Muscle of leg (tissue), 3 donors: ENCODE measurements at regions not wholly inside any gene's neighbourhood (a gene's known extent, or its start where the extent isn't known, plus 50 kb on each side); places are given as distances from the start of the nearest gene placed in this dataset.

Experiments
- DNase-seq: peaks from one replicate; pipeline ENCODE4 v3.0.0; 2013
- H3K27ac ChIP-seq: one replicate; pipeline ENCODE4 v1.5.1; 2013; ENCODE audit warnings: mild to moderate bottlenecking, low read length, control low read depth
- H3K27me3 ChIP-seq: one replicate; pipeline ENCODE4 v1.6.1; 2013; ENCODE audit warnings: low read length; ENCODE audit not compliant: control insufficient read depth, insufficient read depth
- H3K36me3 ChIP-seq: one replicate; pipeline ENCODE4 v1.6.1; 2013; ENCODE audit warnings: low read length; ENCODE audit not compliant: control insufficient read depth, insufficient read depth
- H3K4me1 ChIP-seq: one replicate; pipeline ENCODE4 v1.6.1; 2013; ENCODE audit warnings: low read length; ENCODE audit not compliant: control insufficient read depth, insufficient read depth
- H3K4me3 ChIP-seq: one replicate; pipeline ENCODE4 v1.5.1; 2013; ENCODE audit warnings: low read length, control low read depth
- H3K9me3 ChIP-seq: replicated peaks from 2 replicates; pipeline ENCODE4 v1.6.1; 2013; ENCODE audit warnings: low read depth, low read length; ENCODE audit not compliant: control insufficient read depth
- WGBS: methylation state at CpG from one replicate; pipeline ENCODE4 v1.1.5; 2013; ENCODE audit warnings: missing lambda C conversion rate; ENCODE audit not compliant: insufficient coverage; 5-methylcytosine and 5-hydroxymethylcytosine counted together

DNA sequence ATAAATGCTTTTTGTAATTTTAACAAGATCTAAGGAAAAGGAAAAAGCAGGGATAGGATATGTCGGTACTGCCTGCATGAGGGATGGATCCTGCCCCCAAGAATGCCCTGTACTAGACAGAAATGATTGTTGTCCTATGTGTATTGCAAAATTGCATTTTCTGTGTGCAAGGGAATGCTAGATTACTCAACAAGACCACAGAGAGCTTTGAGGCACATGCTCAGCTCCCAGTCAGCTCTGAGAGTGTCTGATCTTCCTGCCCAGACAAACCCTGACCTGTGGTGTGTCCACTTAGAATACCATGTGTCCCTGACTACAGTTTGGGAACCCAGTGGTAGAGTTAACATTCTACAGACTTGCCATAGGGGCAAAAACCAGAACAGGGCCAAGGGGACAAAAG, 129.2 kb upstream of the PAK3 start:
- Histone ChIP-seq H3K4me1 (peaks cover 15% of the 10 kb centered on the region), H3K4me3 (no peak overlapping the region), H3K9me3 (no peaks in the 10 kb centered on the region), H3K27ac (no peak overlapping the region), H3K36me3 (no peaks in the 10 kb centered on the region), H3K27me3 (peaks cover 13% of the 10 kb centered on the region)
- WGBS: 100% methylated on average over 1 of the region's 1 CpG
- DNase-seq: no peak

DNA sequence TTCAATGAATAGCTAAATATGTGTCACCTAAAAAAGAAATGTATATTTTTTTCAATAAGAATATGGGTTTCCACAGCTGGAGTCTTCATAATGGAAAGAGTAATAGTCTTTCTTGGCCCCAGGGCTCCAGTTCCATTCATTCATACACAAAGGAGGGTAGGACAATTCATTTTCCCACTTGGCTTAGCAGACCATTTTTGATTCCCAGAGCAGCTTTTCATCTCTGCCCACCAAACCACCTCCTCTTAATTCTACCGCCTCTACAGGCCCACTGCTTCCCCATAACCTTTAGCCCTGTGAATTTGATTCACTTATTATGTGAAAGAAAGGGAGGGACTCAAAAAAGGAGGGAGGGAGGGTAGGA, 129.9 kb upstream of the PAK3 start:
- no peaks in the 10 kb centered on the region for H3K9me3 ChIP-seq
- H3K4me3 ChIP-seq: no peak overlapping the region
- peaks cover 15% of the 10 kb centered on the region for H3K4me1 ChIP-seq
- DNase-seq: no peak
- peaks cover 13% of the 10 kb centered on the region for H3K27me3 ChIP-seq
- no CpG with 5 or more reads among the region's 1 CpG for WGBS
- H3K27ac ChIP-seq: no peak overlapping the region
- H3K36me3 ChIP-seq: no peaks in the 10 kb centered on the region

DNA sequence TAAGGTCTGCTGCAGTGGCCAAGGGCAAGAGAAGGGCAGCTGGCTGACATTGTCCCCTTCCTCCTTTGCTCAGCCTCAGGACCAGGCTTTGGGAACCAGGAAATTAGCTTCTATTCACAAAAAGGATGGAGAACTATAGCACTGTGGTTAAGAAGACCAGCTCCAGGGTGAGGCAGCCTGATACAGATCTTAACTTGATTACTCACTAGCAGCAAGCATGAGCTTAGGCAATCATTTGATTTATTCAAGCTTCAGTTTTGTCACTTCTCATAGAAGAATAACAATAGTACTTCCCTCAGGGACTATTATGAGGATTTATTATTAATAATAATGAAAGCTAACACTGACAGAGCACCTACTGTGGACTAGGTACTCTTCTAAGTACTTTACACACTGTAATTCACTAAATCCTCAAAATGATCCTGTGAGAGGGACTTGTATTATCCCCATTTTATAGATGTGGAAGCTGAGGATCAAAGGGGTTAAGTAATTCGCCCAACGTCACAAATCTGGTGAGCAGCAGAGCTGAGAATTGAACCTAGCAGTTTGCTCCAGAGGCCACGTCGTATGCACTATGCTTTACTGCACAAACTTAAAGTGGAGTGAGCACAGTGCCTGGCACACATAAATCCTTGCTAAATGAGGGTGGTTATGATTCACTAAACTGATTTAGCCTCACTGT, 130.4 kb upstream of the PAK3 start:
- no peaks in the 10 kb centered on the region for H3K9me3 ChIP-seq
- H3K27me3 ChIP-seq: peaks cover 13% of the 10 kb centered on the region
- peaks cover 15% of the 10 kb centered on the region for H3K4me1 ChIP-seq
- DNase-seq: no peak
- H3K4me3 ChIP-seq: no peak overlapping the region
- peak overlapping the region; percentile 20 for H3K27ac ChIP-seq
- H3K36me3 ChIP-seq: no peaks in the 10 kb centered on the region
- WGBS: no CpG with 5 or more reads among the region's 4 CpGs

DNA sequence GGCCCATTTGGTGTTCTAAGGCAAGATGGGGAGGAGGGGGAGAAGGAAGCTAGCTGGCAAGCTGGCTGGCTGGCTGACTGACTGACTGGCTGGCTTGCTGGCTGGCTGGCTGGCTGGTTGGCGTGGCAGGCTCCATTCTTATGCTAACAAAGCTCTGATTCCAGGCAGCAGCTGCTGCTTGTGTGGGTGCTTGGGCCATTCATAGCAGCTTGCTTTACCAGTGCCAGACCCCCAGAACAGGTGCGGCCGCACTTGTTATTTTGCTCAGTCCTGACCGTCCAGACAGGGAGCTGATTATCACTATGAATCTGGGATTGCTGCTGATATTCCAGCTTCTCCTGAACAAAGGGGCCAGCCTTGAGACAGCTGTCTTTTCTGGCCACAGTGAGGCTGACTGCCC, 131.2 kb upstream of the PAK3 start:
- Histone ChIP-seq H3K27me3 (peaks cover 15% of the 10 kb centered on the region), H3K36me3 (no peaks in the 10 kb centered on the region), H3K27ac (no peak overlapping the region), H3K4me3 (no peak overlapping the region), H3K4me1 (peaks cover 15% of the 10 kb centered on the region), H3K9me3 (no peaks in the 10 kb centered on the region)
- WGBS: 46% methylated on average over 4 of the region's 4 CpGs
- peak; percentile 83 for DNase-seq

DNA sequence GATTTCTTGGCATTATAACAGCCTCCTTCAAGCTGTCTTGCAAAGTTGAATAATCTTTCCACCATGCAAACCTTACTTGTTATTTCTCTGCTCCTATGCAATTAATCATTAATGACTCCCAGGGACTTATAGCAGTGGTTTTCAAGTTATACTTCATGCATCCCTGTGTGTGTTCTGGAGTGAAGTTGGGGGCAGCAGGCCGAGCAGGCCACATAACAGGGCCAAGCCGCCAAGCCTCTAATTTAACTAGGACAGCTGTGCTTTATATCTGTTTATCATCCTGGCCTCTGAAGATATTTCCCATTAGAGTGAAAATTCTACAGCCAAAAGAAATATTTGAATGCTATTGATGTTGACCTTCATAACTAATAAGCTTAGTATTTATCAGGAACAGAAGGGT, 133.5 kb upstream of the PAK3 start:
- WGBS: no CpG with 5 or more reads among the region's 2 CpGs
- H3K4me3 ChIP-seq: no peak overlapping the region
- peaks cover 15% of the 10 kb centered on the region for H3K27me3 ChIP-seq
- no peaks in the 10 kb centered on the region for H3K9me3 ChIP-seq
- H3K27ac ChIP-seq: no peak overlapping the region
- peak; percentile 54 for DNase-seq
- H3K36me3 ChIP-seq: no peaks in the 10 kb centered on the region
- H3K4me1 ChIP-seq: peaks cover 15% of the 10 kb centered on the region

DNA sequence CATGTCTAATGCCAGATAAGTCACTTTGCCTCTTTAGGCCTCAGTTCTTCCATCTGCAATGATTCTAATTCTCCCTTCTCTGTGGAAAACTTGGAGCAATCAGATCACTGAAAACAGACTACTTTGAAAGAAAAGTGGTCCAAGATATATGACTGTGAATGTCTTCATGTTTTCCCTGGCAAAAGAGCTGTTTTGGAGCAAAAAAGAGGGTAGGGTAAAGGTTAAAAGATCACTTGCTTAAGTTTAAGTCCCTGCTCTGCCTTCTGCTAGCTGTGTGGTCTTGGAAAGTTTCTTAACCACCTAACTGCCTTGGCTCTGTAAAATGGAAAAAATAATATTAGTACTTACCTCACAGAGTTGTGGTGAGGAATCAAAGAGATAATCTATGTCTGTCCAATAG, 140.3 kb upstream of the PAK3 start:
- Histone ChIP-seq H3K36me3 (no peaks in the 10 kb centered on the region), H3K27ac (no peak overlapping the region), H3K27me3 (peaks cover 12% of the 10 kb centered on the region), H3K4me1 (no peaks in the 10 kb centered on the region), H3K9me3 (no peaks in the 10 kb centered on the region), H3K4me3 (no peak overlapping the region)
- DNase-seq: peak; percentile 73

DNA sequence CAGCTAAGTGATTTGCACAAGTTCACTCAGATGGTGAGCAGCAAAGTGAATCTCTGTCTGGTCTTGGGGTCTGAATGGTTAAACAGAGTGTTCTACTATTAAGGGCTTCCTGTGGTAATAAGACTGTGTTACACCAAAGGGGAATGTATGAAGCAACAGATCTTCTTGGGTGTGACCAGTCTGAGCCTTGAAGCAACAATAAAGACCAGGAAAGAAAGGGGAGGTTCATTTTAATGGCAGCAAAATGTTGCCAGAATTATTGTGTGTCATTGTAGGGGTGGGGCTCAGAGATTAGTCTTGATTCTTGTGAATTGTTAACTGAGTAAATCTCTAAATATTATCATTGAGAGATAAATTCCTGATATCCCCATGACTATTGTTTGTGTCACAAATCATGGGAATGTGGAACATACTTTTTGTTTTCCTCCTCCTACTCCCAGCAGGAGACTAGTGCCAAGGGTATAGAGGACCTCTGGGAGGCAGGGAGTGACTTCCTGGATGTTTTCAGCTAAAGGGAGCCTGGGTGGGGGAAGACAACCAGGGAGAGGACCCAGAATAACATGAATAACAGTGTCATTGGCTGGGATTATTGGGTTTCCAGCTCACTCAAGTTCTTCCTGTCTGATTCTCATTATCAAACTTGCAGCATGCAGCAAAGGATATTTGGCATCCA, 141.4 kb upstream of the PAK3 start:
- Histone ChIP-seq H3K4me1 (no peaks in the 10 kb centered on the region), H3K9me3 (no peaks in the 10 kb centered on the region), H3K4me3 (no peak overlapping the region), H3K27ac (no peak overlapping the region), H3K27me3 (peaks cover 13% of the 10 kb centered on the region), H3K36me3 (no peaks in the 10 kb centered on the region)
- DNase-seq: peak; percentile 29

DNA sequence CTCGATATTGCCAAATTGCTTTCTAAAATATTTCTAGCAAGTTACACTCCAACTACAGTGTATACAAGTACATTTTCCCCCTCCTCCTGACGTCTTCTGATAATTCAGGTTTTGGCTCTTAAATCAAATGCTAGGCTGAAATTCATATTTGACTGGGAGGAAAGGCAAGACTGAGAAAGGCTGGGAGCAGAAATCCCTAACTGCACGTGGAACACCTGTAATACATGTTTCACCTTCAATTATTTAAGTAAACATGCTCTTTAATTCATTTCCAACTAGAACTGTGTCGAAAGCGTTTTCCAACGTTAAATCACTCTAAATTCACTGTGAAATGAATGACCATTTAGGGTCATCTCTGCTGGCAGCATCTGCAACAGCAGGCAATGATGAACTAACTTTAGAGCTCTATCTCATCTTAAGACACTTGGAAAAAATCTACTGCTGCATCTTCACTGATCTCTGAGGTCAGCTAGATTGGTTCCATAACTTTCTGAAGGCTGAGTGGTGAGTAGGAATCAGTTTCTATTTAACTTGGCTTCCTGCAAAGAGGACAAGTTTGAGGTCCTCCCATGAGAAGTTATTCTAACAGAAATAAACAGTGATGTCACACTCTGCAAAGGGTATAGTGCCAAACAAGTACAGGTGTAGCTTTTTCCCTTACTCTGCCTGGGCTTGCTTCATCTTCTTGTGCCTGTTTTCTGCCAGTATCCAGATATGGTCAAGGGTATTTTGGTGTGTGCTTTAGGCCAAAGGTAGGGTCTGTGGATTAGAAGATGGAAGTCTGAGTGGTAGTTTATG, 144.3 kb upstream of the PAK3 start:
- Histone ChIP-seq H3K4me1 (no peaks in the 10 kb centered on the region), H3K4me3 (no peak overlapping the region), H3K36me3 (no peaks in the 10 kb centered on the region), H3K27me3 (peaks cover 16% of the 10 kb centered on the region), H3K27ac (no peak overlapping the region), H3K9me3 (no peaks in the 10 kb centered on the region)
- WGBS: 50% methylated on average over 4 of the region's 6 CpGs
- DNase-seq: peak; percentile 23

DNA sequence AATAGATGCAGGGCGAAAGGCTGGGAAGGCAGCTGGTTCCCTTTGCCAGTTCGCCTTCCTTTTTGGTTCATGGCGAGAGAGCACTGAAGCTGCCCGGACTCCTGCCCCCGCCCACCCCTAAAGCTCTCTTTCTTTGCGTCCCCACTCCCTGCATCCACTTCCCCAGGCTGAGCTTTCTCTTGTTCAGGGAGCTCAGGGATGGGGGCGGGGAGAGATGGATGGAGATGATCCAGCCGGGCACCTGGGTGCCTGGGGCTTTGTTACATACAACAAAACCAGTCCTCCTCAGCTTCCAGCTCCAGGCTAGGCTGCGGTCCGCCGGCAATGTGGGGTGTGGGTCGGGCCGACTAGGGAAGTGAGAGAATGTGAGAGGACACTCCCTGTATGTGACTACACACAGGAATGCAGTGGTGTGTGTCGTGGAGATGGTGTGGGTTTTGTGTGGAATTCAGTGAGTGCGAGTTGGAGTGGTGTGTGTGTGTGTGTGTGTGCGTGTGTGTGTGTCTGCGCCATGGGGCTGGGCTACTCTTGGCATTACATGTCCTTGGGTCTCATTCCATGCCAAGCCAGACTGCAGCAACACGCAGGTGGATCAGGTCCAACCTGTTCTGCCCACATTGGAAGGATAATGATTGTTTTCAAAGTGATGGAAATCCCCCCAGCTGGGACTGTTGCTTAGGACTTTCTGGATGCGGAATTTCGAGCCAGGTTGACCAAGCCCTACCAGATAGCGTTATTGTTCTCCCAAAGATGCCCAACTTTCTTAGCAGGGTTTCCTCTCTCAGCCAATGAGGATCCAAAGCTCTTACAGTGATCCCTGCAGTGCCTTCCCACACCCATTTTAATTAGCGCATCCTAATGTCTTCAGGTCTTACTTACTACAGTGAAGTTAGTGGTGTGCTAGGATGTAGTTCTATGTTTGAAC, 149.4 kb upstream of the CHRDL1 start:
- H3K4me1 ChIP-seq: peaks cover 2% of the 10 kb centered on the region
- peak overlapping the region; percentile 25 for H3K4me3 ChIP-seq
- H3K36me3 ChIP-seq: no peaks in the 10 kb centered on the region
- H3K27me3 ChIP-seq: peaks cover 29% of the 10 kb centered on the region
- no peak for DNase-seq
- WGBS: 27% methylated on average over 12 of the region's 22 CpGs
- no peaks in the 10 kb centered on the region for H3K9me3 ChIP-seq
- H3K27ac ChIP-seq: no peak overlapping the region
